ENCODE measurements at regions not wholly inside any gene's neighbourhood (a gene's known extent, or its start where the extent isn't known, plus 50 kb on each side); places are given as distances from the start of the nearest gene placed in this dataset.

DNA sequence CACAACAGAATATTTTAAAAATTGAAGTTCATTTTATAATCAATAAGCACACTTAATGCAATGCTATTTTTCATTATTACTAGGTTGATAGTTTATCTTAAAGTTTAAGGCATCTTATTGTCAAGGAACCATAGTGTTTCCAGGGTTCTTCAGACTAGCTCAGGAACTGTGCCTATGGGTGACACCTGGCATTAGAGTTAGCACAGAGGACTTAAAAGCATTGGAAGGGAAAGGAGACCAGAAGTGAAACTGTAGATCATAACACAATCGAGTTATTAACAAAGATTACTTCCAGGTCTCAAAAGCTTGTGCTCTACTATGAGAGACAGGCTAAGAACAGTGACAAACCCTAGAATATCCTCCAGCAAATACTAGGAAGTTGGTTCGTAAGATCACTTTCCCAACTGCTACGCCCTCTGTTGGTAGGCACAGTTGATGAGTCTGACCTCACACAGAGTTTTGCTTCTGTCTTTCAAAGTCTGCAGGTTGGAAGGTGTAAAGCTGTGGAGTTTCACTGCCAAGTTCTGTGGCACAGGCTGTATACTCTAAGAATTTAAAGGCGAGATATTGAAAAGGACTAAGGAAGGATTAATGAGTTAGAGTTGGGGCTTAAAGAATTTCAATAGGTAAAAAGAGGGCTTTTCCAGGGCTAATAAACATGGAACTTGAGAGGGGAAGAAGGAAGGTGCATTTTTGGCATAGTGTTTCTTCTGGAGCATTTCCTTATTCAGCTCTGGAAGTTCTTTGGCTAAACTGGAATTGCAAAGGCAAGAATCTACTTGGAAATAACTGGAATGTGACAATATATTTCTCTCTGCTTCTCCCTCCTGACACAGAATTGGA is 531.3 kb upstream of the JAG1 start:
- DNase-seq, result peak; percentile 66
- H3K4me3 ChIP-seq, result no peak overlapping the region
- TF ChIP-seq, protein P1, sequence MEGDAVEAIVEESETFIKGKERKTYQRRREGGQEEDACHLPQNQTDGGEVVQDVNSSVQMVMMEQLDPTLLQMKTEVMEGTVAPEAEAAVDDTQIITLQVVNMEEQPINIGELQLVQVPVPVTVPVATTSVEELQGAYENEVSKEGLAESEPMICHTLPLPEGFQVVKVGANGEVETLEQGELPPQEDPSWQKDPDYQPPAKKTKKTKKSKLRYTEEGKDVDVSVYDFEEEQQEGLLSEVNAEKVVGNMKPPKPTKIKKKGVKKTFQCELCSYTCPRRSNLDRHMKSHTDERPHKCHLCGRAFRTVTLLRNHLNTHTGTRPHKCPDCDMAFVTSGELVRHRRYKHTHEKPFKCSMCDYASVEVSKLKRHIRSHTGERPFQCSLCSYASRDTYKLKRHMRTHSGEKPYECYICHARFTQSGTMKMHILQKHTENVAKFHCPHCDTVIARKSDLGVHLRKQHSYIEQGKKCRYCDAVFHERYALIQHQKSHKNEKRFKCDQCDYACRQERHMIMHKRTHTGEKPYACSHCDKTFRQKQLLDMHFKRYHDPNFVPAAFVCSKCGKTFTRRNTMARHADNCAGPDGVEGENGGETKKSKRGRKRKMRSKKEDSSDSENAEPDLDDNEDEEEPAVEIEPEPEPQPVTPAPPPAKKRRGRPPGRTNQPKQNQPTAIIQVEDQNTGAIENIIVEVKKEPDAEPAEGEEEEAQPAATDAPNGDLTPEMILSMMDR (IDR thresholded peaks at IDR 0.05), result peak in 3 of 4 experiments; percentile 54 to 64 (median 54)
- TF ChIP-seq EP300 (IDR thresholded peaks at IDR 0.05), result no peak
- no peaks in the 10 kb centered on the region for H3K36me3 ChIP-seq
- WGBS, 2 donors, result 10 to 28% methylated on average over 4 of the region's 4 CpGs
- intact Hi-C loops (cut with DNase I), result loop anchor here (5.0 kb wide), 1 partner anchor 533 kb away; the partner anchor contains the start of gene JAG1
- peak overlapping the region in 1 of 4 donors; percentile 9 for H3K27ac ChIP-seq
- H3K27me3 ChIP-seq, result no peaks in the 10 kb centered on the region
- no peaks in the 10 kb centered on the region for H3K9me3 ChIP-seq
- peaks cover 0 to 31% (median 12%) of the 10 kb centered on the region in 4 donors for H3K4me1 ChIP-seq

DNA sequence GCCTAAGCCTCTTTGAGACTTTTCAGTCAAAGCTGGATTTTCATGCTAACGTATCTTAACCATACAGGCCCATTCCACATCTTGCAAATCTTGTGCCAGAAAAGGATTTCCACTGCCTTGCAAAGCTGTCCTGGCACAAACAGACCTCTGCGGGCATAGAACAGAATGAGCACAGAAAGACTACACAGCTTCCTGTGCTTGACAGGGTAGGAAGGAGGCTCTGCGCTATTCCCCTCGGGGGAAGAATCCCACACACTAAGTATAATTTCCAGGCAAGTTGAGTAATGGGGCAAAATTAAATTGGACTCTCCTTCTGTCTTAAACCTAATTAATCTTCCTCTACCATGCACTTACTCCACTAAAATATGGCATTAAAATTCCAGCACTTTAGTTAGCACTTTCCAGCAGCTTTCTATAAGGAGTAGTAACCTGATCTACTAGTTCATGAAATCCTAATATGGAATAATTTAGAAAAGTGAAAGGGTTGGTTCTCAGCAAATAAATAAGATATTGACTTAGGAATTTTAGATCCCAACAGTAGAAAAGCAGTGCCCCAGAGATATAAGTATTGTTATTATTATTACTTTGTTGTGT is 532.1 kb upstream of the JAG1 start:
- WGBS, 2 donors, result 64 to 69% methylated on average over 4 of the region's 4 CpGs
- peak overlapping the region in 1 of 4 donors; percentile 9 for H3K27ac ChIP-seq
- intact Hi-C loops (cut with DNase I), result loop anchor here (5.0 kb wide), 1 partner anchor 534 kb away; the partner anchor contains the start of gene JAG1
- H3K4me3 ChIP-seq, result no peak overlapping the region
- DNase-seq, result no peak
- H3K4me1 ChIP-seq, result peaks cover 0 to 31% (median 12%) of the 10 kb centered on the region in 4 donors
- no peaks in the 10 kb centered on the region for H3K9me3 ChIP-seq
- no peak for TF ChIP-seq EP300 (IDR thresholded peaks at IDR 0.05)
- TF ChIP-seq POLR2AphosphoS5 (IDR thresholded peaks at IDR 0.05), result no peak
- TF ChIP-seq, protein P1 (IDR thresholded peaks at IDR 0.05), result no peak
- TF ChIP-seq POLR2A (IDR thresholded peaks at IDR 0.05), result no peak
- H3K36me3 ChIP-seq, result no peaks in the 10 kb centered on the region
- no peaks in the 10 kb centered on the region for H3K27me3 ChIP-seq

DNA sequence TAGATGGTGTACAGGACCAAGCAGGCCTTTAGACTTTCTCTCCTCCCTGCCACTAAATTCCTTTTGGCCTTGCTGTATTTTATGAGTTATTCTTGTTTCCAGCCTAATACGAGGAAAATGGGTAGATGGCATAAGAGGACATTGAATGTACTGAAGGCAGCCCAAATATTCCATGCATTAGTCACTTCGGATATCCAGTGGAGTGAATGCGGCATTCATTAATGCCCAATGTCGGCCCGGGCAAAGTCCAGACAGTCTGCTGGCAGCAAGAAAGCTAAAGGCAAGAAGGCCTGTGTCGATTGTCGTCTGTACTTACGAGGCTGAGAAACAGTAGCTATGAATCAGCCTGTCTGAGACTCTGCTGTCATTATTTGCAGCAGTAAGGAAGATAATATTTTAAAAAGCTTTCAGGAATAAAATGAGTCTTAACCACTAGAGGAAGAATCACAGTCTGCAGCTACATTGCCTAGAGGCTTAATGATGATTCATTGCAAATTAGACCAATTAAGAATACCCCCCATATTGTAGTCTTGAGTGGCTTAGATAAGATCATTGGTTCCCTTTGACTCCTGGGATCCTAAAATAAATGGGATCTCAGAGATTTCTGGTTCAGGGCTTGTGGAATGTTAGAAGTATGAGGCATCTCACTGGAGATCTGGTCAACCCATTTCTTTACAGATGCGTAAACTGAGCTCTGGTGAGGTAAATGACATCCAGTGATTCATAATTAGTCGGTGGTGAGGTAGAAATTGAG is 534.1 kb upstream of the JAG1 start:
- Histone ChIP-seq H3K27ac (peak overlapping the region in 2 of 4 donors; percentile 33 to 42), H3K4me3 (no peak overlapping the region), H3K9me3 (no peaks in the 10 kb centered on the region), H3K36me3 (no peaks in the 10 kb centered on the region), H3K27me3 (no peaks in the 10 kb centered on the region), H3K4me1 (peaks cover 0 to 31% (median 12%) of the 10 kb centered on the region in 4 donors)
- WGBS, 2 donors, result 64 to 80% methylated on average over 10 of the region's 10 CpGs
- no peak for DNase-seq
- intact Hi-C loops (cut with DNase I), result loop anchor here (5.0 kb wide), 1 partner anchor 536 kb away; the partner anchor contains the start of gene JAG1
- no peak for TF ChIP-seq POLR2A (IDR thresholded peaks at IDR 0.05)
- no peak for TF ChIP-seq EP300 (IDR thresholded peaks at IDR 0.05)
- TF ChIP-seq, protein P1 (IDR thresholded peaks at IDR 0.05), result no peak
- no peak for TF ChIP-seq POLR2AphosphoS5 (IDR thresholded peaks at IDR 0.05)

DNA sequence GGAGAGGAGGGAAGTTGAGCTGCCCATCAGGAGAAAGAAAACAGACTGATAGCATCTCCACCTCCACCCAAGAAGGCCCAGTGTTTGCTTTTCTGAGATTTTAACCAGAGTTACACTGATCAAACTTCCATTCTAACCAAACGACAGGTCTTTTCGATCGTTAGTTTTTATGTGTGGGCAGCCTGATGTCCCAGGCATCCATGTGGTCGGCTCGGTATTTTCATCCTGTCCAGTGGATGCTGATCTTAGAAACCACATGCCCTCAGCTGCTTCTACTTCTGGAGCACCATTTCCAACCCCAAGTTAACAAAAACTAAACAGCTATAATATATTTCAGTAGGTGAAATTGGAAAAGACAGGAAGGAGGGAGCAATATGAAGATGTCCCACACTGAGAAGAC is 536.8 kb upstream of the JAG1 start:
- no peaks in the 10 kb centered on the region for H3K9me3 ChIP-seq
- peaks cover 0 to 27% (median 6%) of the 10 kb centered on the region in 4 donors for H3K4me1 ChIP-seq
- no peak overlapping the region for H3K27ac ChIP-seq
- H3K36me3 ChIP-seq, result no peaks in the 10 kb centered on the region
- intact Hi-C loops (cut with DNase I), result no loop called here
- no peak overlapping the region for H3K4me3 ChIP-seq
- WGBS, 2 donors, result 94 to 95% methylated on average over 5 of the region's 5 CpGs
- TF ChIP-seq EP300 (IDR thresholded peaks at IDR 0.05) (no peak), POLR2AphosphoS5 (IDR thresholded peaks at IDR 0.05) (no peak), POLR2A (IDR thresholded peaks at IDR 0.05) (no peak)
- TF ChIP-seq, protein P1 (IDR thresholded peaks at IDR 0.05), result no peak
- DNase-seq, result no peak
- no peaks in the 10 kb centered on the region for H3K27me3 ChIP-seq

All from sigmoid colon (tissue), 6 donors.